ENCODE measurements at regions not wholly inside any gene's neighbourhood (a gene's known extent, or its start where the extent isn't known, plus 50 kb on each side); places are given as distances from the start of the nearest gene placed in this dataset.

DNA sequence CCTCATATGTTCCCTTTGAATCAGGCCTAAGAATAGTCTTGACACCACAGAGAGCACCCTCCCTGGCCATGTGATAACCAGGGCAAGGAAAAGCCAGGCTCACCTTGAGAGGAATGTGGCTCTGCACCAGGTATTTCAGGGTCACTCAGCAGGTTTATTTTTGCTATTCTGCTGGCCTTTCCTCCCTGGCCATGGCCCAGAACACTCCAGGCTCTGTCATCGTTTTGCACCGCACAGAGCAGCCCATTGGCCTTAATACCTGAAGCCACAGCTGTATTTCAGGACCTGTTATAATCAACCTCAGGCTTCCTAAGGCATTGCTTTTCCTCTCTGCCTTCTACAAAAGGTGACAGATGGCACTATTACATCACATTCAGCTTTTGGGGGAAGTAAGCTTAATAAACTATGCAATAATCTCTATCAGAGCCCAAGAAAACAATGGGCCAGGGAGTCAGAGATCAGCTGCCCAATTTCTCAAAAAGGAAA lies 668.3 kb downstream of the IRS1 start:
- TF ChIP-seq, protein P1, sequence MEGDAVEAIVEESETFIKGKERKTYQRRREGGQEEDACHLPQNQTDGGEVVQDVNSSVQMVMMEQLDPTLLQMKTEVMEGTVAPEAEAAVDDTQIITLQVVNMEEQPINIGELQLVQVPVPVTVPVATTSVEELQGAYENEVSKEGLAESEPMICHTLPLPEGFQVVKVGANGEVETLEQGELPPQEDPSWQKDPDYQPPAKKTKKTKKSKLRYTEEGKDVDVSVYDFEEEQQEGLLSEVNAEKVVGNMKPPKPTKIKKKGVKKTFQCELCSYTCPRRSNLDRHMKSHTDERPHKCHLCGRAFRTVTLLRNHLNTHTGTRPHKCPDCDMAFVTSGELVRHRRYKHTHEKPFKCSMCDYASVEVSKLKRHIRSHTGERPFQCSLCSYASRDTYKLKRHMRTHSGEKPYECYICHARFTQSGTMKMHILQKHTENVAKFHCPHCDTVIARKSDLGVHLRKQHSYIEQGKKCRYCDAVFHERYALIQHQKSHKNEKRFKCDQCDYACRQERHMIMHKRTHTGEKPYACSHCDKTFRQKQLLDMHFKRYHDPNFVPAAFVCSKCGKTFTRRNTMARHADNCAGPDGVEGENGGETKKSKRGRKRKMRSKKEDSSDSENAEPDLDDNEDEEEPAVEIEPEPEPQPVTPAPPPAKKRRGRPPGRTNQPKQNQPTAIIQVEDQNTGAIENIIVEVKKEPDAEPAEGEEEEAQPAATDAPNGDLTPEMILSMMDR (IDR thresholded peaks at IDR 0.05), result no peak
- TF ChIP-seq POLR2A (IDR thresholded peaks at IDR 0.05), result no peak
- no peak for TF ChIP-seq POLR2AphosphoS5 (IDR thresholded peaks at IDR 0.05)
